Heart left ventricle (tissue), 13 donors: ENCODE measurements at regions not wholly inside any gene's neighbourhood (a gene's known extent, or its start where the extent isn't known, plus 50 kb on each side); places are given as distances from the start of the nearest gene placed in this dataset.

ENCODE experiments used
- POLR2A ChIP-seq, 2 donors: fragments of 450-650 bp; IDR thresholded peaks; one replicate each; pipeline ENCODE4 v1.6.1; 2017; ENCODE audit warnings: antibody characterized with exemption in 2 of 2, mild to moderate bottlenecking in 2 of 2, moderate library complexity in 2 of 2
- TF ChIP-seq, protein P1 (sequence below), 12 donors: fragments of 200-600 bp; sonication (generic) in 4 of 12; IDR thresholded peaks; one replicate each; pipeline versions ENCODE4 v1.5.0 to v1.8.0; 2018 to 2022; ENCODE audit warnings: antibody characterized with exemption in 12 of 12, mild to moderate bottlenecking in 5 of 12
- donor health status: ischemic (EF 13 %, LVEDD 7.1; RV severe dilation, severe dysfunction).
- donor health status: DM: no; HTN: yes; CAD: no.
- donor health status: DM: no; HTN: no; CAD: no.
- donor health status: ischemic (EF 25% LVEDD 6.9; RV normal size, moderate dysfunction).
- donor health status: ischemic (EF 25% LVEDD 5.7; RV mildly dilated, moderate dysfunction).
- donor health status: ischemic (EF 35%, LVEDD 5.7; RV mildly dilated, moderate dysfunction).
- donor health status: nonischemic (EF 11% LVEDD 7.7; RV severe dilation, severe dysfunction).
- donor health status: DM: yes; HTN: yes; CAD: no.
- donor health status: PGD.
- donor health status: ischemic (EF 29% LVEDD 5.4; RV normal size, mild dysfunction).
- donor health status: nonischemic (EF 23%, LVEDD 6.1; RV moderate dilation, normal function).

DNA sequence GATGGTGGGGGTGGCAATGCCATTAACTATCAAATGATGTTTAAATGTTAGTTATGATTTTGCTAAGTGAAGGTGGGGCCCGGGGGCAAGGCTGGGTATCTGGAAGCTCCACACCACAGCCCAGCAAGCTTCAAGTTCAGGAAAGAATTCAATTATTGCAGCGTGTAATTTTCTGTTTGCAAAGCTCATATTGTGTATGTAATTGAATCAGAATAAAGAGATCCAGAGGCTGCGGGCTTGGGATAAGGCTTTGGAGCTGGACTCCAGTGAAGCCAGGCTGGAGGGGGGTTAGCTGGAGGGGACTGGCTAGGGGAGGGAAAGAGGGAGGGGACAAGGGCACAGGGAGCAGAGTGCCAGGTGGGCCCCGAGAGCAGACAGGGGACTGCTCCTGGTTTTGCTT is 557.1 kb upstream of the CADM1 start:
- TF ChIP-seq, protein P1, sequence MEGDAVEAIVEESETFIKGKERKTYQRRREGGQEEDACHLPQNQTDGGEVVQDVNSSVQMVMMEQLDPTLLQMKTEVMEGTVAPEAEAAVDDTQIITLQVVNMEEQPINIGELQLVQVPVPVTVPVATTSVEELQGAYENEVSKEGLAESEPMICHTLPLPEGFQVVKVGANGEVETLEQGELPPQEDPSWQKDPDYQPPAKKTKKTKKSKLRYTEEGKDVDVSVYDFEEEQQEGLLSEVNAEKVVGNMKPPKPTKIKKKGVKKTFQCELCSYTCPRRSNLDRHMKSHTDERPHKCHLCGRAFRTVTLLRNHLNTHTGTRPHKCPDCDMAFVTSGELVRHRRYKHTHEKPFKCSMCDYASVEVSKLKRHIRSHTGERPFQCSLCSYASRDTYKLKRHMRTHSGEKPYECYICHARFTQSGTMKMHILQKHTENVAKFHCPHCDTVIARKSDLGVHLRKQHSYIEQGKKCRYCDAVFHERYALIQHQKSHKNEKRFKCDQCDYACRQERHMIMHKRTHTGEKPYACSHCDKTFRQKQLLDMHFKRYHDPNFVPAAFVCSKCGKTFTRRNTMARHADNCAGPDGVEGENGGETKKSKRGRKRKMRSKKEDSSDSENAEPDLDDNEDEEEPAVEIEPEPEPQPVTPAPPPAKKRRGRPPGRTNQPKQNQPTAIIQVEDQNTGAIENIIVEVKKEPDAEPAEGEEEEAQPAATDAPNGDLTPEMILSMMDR (IDR thresholded peaks at IDR 0.05), result no peak
- TF ChIP-seq POLR2A (IDR thresholded peaks at IDR 0.05), result no peak
